GM12801 (cell line): ENCODE measurements at regions not wholly inside any gene's neighbourhood (a gene's known extent, or its start where the extent isn't known, plus 50 kb on each side); places are given as distances from the start of the nearest gene placed in this dataset.

ENCODE experiments used
- TF ChIP-seq, protein P1 (sequence below): IDR thresholded peaks from one replicate; pipeline ENCODE4 v1.5.1; 2011; ENCODE audit warnings: control low read depth; ENCODE audit not compliant: insufficient read length; ENCODE audit errors: extremely low read depth

DNA sequence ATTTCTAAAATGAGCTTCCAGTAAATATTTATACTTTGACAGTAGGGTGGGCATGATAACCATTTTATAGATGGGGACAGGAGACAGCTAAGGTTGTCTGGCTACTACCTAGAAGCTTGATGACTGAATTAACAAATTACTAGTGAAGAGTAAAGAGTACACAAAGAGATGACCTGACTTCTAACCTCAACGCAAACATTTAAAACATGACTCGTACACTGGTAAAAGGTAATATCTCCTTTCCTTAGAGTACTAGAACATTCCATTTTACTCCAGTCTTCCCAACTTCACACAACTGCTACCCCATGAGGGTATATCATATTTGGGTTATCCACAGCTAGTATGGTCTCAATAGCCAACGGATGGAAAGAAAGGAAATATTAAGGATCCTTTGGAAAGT is 258.9 kb downstream of the FOXO1 start:
- TF ChIP-seq, protein P1, sequence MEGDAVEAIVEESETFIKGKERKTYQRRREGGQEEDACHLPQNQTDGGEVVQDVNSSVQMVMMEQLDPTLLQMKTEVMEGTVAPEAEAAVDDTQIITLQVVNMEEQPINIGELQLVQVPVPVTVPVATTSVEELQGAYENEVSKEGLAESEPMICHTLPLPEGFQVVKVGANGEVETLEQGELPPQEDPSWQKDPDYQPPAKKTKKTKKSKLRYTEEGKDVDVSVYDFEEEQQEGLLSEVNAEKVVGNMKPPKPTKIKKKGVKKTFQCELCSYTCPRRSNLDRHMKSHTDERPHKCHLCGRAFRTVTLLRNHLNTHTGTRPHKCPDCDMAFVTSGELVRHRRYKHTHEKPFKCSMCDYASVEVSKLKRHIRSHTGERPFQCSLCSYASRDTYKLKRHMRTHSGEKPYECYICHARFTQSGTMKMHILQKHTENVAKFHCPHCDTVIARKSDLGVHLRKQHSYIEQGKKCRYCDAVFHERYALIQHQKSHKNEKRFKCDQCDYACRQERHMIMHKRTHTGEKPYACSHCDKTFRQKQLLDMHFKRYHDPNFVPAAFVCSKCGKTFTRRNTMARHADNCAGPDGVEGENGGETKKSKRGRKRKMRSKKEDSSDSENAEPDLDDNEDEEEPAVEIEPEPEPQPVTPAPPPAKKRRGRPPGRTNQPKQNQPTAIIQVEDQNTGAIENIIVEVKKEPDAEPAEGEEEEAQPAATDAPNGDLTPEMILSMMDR = no peak

DNA sequence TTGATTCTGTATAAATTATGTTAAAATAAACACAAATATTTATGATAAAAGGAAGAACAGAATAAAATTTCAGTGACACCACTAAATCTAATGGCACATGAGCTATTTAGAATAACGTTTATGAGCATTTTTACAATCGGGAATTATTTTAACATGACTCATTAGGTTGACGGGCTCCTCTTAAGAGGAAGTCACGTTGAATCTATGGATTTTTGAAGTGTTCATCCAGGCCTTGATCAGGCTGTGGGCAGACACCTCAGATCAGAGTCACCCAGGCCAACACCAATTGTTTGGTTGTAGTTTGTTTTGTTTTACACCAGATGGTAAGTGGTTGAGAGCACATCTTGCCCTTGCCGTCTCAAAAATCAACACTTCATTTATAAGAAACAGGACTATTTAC is 257.8 kb downstream of the FOXO1 start:
- TF ChIP-seq, protein P1 = no peak

DNA sequence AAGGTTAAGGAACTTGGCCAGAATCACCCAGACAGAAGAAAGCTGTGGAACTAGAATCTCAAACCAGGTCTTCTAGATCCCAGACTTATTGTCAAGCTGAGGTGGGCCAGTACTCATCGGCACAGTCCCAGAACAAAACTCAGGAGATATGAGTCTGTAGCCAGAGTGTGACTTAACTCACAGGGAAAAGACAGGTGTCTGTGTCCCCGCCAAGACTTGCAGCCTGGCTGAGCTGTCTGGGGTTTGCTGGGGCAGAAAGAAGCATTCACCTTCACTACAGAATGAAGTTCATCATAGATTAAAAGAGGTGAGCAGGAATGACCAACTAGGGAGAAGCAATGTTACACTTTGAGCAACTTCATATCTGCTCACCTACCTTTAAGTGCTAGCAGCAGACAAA is 257.2 kb downstream of the FOXO1 start:
- TF ChIP-seq, protein P1 = no peak

DNA sequence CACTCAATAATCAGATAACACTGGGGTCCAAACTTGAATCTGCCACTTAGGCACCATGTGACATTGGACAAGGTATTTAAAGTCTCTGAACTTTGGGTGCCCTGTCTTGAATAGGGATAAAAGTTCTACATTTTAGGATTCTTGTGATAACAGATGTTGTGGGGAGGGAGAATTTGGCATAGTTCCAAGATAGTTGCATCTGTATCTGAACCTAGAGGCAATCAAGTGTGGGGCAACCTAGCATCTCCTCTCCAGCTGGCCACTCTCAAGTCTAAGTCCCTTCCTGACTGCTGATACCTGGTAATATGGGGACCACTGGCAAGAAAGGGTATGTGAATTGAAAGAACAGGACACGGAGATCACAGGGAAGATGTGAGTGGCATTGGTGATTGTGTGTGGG is 256.1 kb downstream of the FOXO1 start:
- TF ChIP-seq, protein P1 = no peak

DNA sequence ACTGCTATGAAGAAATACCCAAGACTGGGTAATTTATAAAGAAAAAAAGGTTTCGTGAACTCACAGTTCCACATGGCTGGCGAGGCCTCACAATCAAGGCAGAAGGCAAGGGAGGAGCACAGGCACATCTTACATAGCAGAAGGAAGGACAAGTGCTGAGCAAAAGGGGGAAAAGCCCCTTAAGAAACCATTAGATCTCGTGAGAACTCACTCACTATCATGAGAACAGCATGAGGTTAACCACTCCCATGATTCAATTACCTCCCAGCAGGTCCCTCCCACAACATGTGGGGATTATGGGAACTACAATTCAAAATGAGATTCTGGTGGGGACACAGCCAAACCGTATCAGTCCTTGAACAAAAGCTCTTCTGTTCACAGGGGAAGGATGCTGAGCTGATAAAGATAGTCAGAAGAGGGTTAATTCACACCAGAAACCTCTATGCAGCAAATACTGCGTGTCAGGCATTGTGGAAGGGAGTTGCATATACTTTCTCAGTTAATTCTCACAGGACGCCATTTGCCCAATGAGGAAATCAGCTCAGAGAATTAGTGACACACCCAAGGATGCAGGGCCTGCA is 246.2 kb downstream of the FOXO1 start:
- TF ChIP-seq, protein P1 = no peak

DNA sequence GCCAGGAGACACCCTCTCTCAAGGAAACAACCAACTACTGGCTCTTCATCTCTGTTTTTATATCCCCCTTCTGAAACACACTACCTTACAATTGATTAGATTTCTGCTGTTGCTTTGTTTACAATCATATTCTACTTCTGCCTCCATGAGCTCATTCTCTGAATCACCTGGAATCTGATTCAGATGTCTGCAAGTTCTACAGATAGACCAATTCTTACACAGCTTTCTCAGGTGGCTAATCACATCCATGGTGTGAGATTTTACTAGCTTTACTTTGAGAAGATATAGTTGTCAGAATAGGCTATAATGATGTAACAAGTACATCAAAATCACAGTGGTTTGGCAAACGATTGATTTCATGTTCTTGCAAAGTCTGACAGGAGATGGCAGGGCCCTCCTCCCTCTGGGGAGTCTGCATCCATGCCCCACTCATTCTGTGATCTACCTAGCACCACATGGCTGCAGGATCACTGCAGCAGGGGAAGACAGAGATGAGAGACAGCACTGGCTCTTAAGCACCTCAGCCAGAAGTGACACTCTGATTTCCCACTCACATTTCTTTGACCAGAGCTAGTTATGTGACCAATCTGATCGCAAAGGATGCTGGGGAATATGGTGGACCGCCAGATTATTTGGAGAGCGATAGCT is 243.7 kb downstream of the FOXO1 start:
- TF ChIP-seq, protein P1 = no peak

DNA sequence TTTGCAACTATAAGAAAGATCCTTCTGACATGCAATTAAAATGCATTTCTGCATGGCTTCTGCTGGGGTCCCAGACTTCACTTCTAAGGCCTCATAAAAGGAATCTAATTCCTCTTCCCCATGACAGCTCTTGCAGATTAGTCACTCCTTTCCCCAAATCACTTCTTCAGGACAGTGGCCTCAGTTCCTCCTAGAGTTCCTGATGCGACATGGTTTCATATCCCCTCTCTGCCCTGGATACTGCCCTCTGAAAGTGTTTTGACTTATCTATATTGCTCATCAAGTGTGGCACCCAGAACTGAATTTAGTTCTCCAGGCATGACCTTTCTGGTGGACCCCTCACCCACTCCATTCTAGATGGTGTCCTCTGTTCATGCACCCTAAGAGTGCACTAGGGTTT is 238.1 kb downstream of the FOXO1 start:
- TF ChIP-seq, protein P1 = no peak
